Left colon (tissue), 2 donors: ENCODE measurements at regions not wholly inside any gene's neighbourhood (a gene's known extent, or its start where the extent isn't known, plus 50 kb on each side); places are given as distances from the start of the nearest gene placed in this dataset.

Experiments used
- ATAC-seq: fragments of 200-7000 bp; cut with Tn5 transposase; one replicate; pipeline ENCODE4 v1.9.1; 2020; ENCODE audit warnings: mild to moderate bottlenecking, moderate library complexity
- DNase-seq, 2 donors: peaks; one replicate each; pipeline ENCODE4 v3.0.0-alpha.2; 2020
- intact Hi-C, 2 donors: fragments of 100-400 bp; cut with DNase I in 1 of 2; cut with micrococcal nuclease in 1 of 2; formaldehyde crosslinking; loops; one replicate each; pipeline versions ENCODE4 v1.11.2 to v1.14.0; 2022; cut with DNase I, micrococcal nuclease
- donor health status: DM: no; HTN: no; CAD: no.
- donor health status: DM: yes; HTN: yes; CAD: no.

DNA sequence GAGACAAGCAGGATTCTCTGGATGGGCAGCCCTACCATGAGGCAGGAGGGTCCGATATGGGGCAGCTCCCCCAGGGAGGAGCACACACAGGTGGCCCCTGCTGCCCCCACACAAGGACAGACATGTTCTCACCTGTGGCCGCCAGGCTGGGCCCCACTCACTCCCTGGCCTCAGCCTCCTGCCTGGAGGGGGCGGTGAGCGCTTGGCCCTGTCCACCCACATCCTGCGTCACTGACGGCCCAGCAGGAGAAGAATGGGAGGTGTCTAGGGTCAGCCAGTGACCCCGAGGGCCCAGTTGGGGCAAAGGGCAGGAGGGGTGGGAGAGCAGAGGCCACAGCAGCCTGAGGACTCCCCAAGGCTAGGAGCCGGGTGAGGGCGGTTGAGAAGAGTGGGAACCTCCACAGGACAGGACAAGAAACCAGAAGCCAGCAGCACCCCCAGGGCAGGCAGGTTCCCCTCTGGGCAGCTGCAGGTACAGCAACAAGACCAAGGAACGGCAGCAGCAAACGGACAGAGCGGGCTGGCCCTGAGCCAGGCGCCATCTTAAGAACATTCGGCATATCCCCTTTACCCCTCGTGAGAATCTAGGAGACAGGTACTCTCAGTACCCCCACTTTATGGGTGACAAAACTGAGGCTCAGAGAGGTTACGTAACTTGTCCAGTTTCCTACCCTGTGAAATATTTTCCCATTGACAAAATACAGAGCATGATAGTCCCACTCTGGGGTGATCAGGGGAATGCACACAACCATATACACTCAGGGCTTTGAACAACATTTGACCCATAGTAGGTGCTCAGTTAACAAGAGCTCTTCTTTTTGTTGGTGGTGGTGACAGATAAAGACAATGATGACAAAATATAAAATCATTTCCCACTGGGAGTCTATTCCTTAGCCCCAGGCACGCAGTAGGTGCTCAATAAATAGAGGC is 74.3 kb downstream of the NCOR2 start:
- intact Hi-C loops = no loop called here
- DNase-seq (no peak), ATAC-seq (no peak)

DNA sequence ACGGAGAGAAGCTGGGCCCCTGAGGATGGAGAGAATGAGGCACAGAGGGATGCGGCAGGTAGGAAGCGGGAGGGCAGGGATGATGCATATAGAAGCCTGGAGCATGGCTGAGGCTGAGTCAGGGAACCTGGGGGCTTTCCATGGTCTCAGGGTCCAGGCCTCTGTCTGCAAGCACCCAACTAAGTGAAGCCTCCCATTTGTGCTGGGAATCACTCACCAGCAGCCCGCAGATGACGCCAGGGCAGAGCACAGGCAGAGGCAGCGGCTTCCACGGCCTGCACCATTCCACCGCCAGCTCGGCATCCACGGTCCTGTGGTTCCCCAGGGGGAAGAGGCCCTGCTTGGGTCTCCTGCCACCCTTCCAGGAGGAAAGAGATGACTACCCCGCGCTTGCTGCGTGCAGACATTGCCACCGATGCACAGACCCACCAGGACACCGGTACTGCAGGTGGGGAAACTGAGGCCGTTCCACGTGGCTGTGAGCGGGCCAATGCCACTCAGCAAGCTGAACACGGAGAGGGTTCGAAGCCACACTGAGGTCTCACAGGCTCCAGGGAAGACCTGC is 75.5 kb downstream of the NCOR2 start:
- ATAC-seq (no peak), DNase-seq (no peak)
- intact Hi-C loops = no loop called here

DNA sequence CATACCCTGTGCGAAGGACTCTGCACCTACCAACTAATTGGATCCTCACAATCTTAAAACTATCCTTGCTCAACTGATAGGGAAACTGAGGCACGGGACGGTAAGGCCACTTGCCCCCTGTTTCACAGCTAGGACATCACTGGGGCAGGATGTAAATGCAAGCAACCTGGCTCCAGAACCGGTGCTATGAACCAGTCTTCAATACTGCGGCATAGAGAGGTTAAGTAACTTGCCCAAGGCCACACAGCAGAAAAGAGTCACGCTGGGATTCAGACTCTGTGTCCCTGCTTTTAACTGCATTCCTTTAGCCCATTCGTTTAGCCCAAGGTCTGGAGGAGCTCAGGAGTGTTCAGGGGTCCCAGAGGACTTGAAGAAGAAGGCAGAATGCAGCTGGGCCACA is 76.1 kb downstream of the NCOR2 start:
- ATAC-seq = no peak
- intact Hi-C loops = no loop called here
- DNase-seq = no peak

DNA sequence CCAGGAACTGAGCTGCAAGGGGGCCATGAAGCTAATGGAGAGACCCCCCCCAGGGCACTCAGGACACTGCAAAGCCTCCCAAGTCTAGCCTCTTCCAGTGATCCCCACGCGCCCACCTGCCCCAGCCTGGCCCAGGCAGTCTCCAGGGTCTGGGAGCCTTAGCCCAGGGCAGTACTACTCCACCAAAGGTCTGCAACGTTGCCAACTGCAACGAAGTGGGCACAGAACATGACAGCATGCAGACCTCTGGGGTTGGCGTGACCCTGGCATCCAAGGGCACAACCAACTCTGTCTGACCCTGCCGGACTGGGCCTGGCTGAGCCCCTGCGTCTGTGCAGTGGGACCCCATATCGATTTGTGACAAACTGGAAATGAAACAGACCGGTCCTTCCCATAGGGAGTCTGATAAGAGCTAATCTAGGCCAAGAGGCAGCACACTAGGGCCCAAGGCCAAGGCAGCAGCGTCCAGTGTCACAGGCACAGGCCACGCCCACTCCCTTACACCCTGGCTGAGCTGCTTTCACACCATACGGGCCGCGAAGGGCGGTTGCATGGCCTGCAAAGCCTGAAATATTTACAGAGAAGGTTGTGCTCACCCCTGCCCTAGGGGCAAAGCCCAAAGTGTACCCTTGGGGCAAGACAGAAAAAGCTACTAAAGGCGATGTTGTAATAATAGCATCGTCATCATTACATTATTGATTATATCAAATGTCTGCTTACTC is 76.7 kb downstream of the NCOR2 start:
- intact Hi-C loops = no loop called here
- ATAC-seq = peak; percentile 93
- DNase-seq = peak; percentile 66 to 83

DNA sequence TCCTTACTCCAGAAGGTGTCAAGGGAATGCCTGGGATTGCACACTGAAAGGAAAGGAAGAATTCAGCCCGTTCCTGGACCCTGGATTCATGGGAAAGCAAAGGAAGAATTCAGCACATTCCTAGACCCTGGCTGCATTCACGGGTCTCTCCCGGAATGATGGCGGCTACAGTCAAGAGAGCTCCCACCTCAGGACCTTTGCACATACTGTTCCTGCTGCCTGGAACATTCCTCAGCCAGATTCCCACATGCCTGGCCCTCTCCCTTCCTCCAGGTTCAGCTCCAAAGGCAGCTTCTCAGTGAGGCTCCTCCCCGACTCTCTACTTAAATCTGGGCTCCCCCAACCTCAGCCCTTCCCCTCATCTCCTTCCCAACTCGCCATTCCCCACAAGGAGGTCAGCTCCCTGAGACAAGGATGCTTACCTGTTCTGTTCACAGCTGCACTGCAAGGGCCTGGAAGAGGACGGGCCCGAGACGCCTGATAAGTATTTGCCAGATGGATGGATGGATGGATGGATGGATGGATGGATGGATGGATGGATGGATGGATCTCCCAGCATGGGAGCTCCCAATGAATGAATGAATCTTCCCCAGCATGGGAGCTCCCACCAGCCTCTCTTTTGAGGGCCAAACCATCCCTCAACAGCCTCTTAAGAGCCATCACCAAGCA is 77.4 kb downstream of the NCOR2 start:
- DNase-seq (no peak), ATAC-seq (no peak)
- intact Hi-C loops = no loop called here

DNA sequence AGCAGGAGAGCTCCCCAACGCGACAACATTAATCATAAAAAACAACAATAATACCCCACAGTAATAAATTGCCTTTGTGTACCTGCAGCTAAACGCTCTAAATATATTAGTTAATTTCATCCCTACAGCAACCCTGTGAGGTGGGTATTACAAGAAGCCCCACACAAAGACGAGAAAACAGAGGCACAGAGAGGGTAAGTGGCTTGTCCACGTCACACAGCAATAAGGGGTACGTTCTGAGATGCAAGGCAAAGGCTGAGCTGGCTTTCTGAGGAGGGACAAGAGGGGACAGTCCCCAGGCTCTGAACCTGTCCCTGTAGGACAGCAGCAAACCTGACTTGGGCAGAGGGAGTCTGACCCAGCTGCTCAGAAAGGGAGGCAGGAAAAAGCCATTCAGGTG is 78.2 kb downstream of the NCOR2 start:
- intact Hi-C loops = no loop called here
- ATAC-seq = no peak

DNA sequence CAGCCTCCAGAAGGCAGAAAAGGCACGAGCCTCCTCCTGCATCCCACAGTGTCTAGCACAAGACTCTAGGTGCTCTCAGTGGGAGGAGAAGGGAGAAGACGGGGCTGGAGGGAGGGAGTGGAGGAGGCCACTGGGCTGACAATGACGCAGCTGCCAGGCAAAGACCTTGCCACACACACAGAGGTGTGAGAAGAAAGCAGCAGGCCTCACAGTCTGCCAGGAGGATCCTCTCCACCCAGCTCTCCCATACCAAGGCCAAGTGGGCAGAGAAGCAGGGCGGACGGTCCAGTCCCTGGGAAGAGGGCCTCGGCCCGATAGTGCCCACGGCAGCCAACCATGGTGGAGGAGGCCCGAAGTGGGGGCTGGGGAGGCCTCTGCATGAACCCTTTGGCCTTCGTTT is 78.9 kb downstream of the NCOR2 start:
- intact Hi-C loops = no loop called here
- ATAC-seq (no peak), DNase-seq (no peak)

More for the DNA sequence above, 78.2 kb downstream of the NCOR2 start:
- DNase-seq = no peak

DNA sequence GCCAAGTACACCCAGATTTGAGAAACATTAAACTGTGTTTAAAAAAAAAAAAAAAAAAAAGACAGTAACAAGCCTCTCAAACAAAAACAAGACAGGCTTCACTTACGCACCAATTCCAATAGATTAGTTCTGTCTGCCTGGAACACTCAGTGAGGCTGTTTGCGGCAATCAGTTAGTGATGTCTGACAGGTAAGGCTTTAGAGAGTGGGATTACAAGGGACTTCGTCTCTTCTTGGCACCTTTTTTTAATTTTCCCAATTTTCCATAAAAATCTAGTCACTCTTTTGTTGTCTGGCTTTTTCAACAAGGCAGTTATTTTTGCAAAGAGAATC is 79.6 kb downstream of the NCOR2 start:
- DNase-seq (no peak), ATAC-seq (no peak)
- intact Hi-C loops = no loop called here

DNA sequence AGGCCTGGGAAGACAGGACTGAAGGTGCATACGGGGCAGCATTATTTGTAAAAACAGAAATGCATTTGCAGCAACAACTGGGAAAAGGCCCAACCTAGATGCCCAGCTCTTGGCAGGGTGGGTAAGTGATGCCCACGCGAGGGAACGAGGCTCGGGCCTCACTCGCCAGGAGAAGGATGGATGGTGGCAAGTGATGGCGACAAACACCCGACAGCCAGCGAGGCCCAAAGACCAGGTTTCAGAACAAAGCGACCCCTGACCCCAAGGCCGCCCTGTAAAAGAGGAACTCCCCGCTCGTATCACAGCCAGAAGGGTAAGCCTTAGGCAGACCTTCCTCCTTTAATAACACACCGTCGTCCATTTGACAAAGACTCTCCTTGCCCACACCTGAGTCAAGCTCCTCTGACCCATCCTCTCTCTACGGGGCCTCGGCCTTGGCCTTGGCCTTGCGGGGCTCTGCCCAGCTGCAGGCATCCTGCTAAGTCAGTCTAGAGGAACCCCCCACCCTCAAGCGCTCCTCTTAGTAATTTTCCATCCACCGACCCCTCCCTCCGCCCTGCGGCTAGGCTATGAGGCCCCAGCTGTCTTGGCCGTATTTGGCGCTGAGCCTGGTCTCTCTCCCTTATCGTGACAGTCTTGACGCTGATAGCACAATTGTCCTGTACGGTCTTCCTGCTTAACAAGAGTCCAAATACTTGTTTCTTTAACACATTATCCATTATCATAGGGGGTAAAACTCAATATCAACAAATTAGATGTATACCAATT is 80.2 kb downstream of the NCOR2 start:
- DNase-seq (no peak), ATAC-seq (no peak)
- intact Hi-C loops = no loop called here

DNA sequence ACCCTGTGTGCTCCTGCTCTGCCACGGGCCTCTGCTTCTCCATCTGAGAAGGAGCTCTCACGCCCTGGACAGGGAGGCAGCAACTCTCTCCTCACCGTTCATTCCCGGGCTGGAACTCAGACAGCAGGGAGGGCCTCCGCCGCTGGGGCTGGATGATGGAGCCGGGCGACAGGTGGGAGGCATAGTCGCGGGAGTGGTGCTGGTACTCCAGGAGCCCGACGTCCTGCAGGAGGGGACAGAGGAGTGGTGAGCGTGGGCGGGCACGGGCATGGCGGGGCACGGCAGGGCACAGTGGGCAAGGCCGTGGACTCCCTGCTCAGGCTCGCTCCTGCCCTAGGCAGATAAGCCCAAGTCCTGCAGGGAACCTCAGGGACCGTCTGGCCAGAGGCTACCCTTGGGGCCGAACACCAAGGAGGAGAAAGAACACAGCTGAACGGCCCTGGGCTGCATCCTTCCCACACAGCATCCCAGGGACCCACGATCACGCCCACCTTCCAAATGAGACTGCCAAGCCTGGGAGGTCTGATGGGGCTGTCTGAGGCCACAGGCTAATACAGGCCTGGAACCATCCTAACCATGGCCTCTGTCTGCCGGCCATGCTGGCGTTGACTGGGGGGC is 81.0 kb downstream of the NCOR2 start:
- ATAC-seq (no peak), DNase-seq (no peak)
- intact Hi-C loops = no loop called here

DNA sequence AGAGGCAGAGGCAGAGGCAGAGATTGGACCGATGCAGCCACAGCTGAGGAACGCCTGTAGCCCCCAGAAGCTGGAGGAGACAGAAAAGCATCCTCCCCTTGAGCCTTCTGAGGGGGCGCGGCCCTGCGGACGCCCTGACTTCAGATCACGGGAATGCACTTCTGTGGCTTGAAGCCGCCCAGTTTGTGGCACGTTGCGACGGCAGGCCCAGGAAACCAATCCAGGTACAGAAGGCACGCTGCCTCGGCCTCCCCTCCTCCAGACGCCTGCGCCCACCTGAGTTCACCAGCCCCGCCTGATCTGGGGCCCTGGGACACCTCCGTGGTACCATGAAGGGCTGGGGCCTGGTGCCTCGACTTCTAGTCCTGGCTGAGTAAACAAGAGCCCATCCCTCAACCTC is 82.0 kb downstream of the NCOR2 start:
- DNase-seq (no peak), ATAC-seq (no peak)
- intact Hi-C loops = no loop called here

DNA sequence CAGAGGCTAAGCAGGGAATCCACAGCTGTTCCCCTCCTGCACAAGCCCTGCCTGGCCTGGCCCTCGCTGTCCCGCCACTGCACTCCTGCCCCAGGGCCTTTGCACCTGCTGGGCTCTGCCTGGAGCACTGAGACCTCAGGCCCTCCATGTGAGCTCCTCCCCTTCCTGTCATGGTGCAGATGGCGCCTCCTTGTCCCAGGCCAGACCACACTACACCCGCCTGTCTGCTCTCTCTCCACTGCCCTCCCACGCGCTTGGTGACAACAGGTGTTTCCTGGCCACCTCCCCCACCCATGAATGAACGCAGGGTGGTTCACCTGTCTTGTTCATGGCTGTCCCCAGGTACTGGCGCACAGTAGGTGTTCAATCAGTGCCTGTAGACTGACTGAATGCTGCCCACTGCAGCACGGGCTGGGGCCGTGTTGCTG is 82.9 kb downstream of the NCOR2 start:
- DNase-seq (no peak), ATAC-seq (no peak)
- intact Hi-C loops = no loop called here

DNA sequence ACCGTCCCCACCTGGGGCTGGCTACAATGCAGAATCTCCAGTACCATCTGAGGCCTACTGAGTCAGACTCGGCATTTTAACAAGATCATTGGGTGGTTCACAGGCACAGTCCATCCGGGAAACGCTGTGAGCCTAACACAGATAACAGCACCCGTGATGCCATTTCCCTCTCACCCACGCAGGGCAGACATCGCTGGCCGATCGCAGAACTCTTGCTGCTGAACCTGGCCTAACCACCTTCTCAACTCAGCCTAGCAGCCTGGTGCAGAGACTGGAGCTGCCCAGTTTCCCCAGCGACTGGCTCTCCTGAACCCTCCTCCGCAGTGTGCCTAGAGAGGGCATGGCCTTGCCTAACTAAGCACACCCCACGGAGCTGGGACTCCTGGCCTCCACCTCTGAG is 83.3 kb downstream of the NCOR2 start:
- ATAC-seq = no peak
- no peak for DNase-seq
- intact Hi-C loops = no loop called here

DNA sequence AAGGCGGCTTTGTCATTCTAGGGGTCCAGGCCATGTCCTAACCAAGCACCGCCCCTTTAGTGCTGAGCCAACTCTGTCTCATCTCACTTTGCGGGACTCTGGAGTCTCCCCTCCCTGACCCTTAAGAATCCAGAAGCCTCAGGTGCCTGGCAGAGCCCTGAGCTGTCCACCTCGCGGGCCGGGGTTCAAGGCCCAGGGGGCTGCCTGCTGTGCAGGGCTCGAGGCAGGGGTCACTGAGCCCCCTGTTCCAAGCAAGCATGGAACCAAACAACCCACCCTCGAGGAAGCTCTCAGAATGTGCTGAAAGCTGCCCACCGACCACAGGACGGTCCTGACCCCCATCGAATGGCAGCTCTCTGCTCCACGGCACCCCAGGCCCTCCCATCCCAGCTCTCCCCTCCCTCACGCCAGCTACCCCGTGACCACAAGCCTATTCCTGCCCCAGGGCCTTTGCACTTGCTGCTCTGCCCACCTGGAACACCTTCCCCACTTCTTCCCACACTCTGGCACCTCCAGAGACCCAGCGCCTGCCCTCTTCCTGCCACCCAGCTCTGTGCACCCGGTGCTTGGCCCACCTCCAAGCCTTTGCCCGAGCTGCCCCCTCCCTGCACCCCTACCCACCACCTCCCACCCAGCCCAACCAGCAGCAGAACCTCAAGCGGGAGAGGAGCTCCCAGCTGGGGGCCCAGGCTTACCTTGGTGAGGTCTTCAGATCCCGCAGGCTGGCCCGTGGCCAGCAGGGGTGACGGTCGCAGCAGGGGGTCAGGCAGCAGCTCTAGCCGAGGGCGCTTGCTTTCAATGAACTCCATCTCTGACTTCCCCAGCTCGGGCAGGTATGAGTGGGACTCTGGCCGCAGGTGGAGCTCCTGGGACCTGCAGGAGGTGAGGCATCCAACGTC is 84.3 kb downstream of the NCOR2 start:
- ATAC-seq (no peak), DNase-seq (no peak)
- intact Hi-C loops = no loop called here

DNA sequence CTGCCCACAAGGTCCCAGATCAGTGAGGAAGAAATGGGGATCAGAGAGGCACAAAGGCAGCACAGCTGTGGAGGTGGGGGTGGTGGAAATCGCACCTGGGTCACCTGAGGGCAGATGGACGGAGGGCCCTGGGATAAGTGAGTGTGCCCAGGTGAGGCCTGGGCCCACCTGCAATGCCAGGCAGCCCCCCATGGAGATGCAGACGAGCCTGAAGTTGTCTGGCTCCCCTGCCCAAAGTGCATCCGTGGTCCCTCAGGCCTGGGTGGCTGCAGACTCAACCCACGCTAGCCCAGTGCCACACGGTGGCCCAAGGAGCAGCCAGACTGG is 84.9 kb downstream of the NCOR2 start:
- intact Hi-C loops = no loop called here
- DNase-seq (no peak), ATAC-seq (no peak)

DNA sequence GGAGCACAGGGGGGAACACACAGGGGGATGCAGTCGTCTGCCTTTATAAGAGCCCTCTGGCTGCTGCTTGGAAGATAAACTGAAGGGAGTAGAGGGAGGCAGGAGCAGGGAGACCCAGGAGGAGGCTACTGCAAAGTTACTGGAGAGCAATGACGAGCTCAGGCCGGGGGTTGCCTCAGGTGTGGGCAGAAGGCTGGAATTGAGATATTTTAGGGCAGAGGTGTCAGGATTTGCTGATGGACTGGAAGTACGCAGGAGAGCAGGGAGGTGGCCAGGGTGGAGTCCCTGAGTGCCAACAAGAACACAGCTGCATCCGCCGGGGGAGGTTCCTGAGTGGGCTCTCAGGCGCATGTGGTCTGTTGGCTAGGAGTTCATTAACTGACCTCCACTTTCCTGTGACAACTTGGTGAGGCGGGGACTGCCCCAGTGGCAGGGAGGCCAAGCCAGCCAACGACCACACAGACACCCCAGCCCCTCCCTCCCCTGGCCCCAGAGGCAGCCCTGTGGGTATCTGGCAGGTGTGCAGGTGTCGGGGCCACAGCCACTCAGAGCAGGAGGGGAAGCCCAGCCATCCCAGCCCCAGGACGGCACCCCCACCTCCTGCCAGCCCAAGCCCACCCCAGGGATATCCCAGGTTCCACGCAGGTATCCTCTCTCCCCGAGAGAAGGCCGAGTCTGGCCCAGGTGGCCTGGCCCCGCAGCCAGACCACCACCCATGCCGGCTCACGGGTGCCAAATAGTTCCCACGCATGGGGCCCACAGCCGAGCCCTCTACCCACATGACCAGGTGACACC is 85.4 kb downstream of the NCOR2 start:
- ATAC-seq (no peak), DNase-seq (no peak)
- intact Hi-C loops = no loop called here

DNA sequence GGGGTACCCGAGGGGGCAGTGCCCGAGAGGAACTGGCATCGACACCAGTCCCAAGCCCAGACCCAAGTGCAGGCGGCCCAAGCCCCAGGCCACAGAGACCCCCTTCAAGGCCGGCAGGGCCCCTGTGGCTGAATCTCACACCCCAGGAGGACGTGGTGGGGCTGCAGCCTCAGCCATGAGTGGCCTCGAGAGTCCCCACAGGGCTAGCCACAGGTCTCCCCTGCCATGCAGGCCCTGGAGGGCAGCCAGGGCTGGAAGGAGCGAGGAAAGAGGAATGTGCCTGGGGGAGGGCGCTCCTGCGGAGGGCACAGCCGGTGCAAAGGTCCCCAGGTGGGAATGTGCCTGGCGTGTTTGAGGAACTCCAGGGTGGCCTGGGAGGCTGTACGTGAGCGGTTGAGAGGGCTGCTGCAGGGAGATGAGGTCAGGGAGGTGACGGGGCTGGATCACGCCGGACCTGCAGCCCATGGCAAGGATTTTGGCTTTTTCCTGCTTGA is 86.1 kb downstream of the NCOR2 start:
- DNase-seq = no peak
- intact Hi-C loops = no loop called here
- ATAC-seq = no peak
